Thoracic aorta (tissue), 2 donors: ENCODE measurements at regions not wholly inside any gene's neighbourhood (a gene's known extent, or its start where the extent isn't known, plus 50 kb on each side); places are given as distances from the start of the nearest gene placed in this dataset.

Source experiments
- ATAC-seq: fragments of 150-250 bp; one replicate; pipeline ENCODE4 v1.8.0; 2017; ENCODE audit warnings: low read depth; ENCODE audit not compliant: insufficient number of reproducible peaks, low FRiP score
- DNase-seq: peaks from one replicate; pipeline ENCODE4 v3.0.0-alpha.2; 2020; ENCODE audit warnings: low spot score
- H3K27ac ChIP-seq, 2 donors: fragments of 200-600 bp; sonication (generic); 1 replicate in 1 of 2; 2 replicates in 1 of 2; pipeline ENCODE4 v1.5.1; 2016; ENCODE audit warnings: mild to moderate bottlenecking in 2 of 2, moderate library complexity in 2 of 2
- H3K27me3 ChIP-seq: fragments of 200-600 bp; sonication (generic); replicated peaks from 2 replicates; pipeline ENCODE4 v1.6.0; 2016; ENCODE audit warnings: mild to moderate bottlenecking; ENCODE audit not compliant: insufficient read depth
- H3K36me3 ChIP-seq: fragments of 200-600 bp; sonication (generic); one replicate; pipeline ENCODE4 v1.5.1; 2016
- H3K4me1 ChIP-seq, 2 donors: fragments of 200-600 bp; sonication (generic); 1 replicate in 1 of 2; 2 replicates in 1 of 2; pipeline versions ENCODE4 v1.5.1 to v1.6.0; 2016; ENCODE audit warnings: low read depth in 2 of 2, mild to moderate bottlenecking in 1 of 2; ENCODE audit not compliant: control insufficient read depth in 1 of 2
- H3K4me3 ChIP-seq: fragments of 200-600 bp; sonication (generic); 2 replicates; pipeline ENCODE4 v1.5.1; 2016; ENCODE audit warnings: mild to moderate bottlenecking
- H3K9me3 ChIP-seq: fragments of 200-600 bp; sonication (generic); 2 replicates; pipeline ENCODE4 v1.5.1; 2016
- TF ChIP-seq, protein P1 (sequence below): fragments of 200-600 bp; sonication (generic); IDR thresholded peaks from one replicate; pipeline ENCODE4 v1.5.1; 2019; ENCODE audit warnings: antibody characterized with exemption

DNA sequence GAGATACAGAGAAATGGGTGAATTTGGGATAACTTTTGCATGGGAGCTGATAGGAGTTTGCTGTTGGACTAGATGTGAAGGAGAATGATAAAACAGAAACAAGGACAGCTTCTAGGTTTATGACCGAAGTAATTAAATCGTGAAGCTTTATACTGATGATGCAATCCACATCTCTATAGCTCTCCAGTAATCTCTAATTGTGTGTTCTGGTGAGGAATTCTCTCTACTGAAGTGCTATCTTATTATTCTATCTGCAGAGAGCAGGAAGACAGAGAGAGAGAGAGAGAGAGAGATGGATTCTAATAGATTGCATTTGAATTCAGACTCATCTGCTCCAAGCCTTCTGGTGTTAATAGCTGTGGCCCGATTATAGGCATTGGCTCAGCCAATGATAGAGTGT, 113.5 kb upstream of the FRMD4B start:
- no peaks in the 10 kb centered on the region for H3K4me1 ChIP-seq
- no peak overlapping the region for H3K27ac ChIP-seq
- H3K9me3 ChIP-seq: no peaks in the 10 kb centered on the region
- ATAC-seq (no peak), DNase-seq (no peak)
- H3K36me3 ChIP-seq: no peaks in the 10 kb centered on the region
- no peak overlapping the region for H3K4me3 ChIP-seq
- TF ChIP-seq, protein P1, sequence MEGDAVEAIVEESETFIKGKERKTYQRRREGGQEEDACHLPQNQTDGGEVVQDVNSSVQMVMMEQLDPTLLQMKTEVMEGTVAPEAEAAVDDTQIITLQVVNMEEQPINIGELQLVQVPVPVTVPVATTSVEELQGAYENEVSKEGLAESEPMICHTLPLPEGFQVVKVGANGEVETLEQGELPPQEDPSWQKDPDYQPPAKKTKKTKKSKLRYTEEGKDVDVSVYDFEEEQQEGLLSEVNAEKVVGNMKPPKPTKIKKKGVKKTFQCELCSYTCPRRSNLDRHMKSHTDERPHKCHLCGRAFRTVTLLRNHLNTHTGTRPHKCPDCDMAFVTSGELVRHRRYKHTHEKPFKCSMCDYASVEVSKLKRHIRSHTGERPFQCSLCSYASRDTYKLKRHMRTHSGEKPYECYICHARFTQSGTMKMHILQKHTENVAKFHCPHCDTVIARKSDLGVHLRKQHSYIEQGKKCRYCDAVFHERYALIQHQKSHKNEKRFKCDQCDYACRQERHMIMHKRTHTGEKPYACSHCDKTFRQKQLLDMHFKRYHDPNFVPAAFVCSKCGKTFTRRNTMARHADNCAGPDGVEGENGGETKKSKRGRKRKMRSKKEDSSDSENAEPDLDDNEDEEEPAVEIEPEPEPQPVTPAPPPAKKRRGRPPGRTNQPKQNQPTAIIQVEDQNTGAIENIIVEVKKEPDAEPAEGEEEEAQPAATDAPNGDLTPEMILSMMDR: no peak
- H3K27me3 ChIP-seq: no peaks in the 10 kb centered on the region

DNA sequence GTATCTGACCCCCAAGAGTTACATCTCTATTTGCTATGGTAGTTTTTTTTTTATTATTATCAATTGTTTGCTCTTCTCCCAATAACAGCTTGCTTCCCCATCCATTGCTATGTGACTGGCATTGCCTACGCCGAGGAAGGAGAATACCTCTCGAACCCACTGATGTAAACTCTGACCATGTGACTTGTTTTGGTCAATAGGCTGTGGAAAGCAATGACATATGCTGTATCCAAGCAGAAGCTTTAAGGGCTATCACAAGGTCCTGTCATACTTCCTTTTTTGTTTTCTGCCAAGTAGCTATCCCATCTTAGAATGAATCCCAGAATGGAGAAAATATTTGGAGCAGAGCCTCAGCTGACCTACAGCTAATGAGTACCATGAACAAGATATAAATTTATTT, 111.0 kb upstream of the FRMD4B start:
- Histone ChIP-seq H3K36me3 (no peaks in the 10 kb centered on the region), H3K27me3 (no peaks in the 10 kb centered on the region), H3K4me1 (peaks cover 0 to 3% of the 10 kb centered on the region in 2 donors), H3K27ac (no peak overlapping the region), H3K4me3 (no peak overlapping the region), H3K9me3 (no peaks in the 10 kb centered on the region)
- TF ChIP-seq, protein P1: no peak
- DNase-seq: no peak
- no peak for ATAC-seq

DNA sequence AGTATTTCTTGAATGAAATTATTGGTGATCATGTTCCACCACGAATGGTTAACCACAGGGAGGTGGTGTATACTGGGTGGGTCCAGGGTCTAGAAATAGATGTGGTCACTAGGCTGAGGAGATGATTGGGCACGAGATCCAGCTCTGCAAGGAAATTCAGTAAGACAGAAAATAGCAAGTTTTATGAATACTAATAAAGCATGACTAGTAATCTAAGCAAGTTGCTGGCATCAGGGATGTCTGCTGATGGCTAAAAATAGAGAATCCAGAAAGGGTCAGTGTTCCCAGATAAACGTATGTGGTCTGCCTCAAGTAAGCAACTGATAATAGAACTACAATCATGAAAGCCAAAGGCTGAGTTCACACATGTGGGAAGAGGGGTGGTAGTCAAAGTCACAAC, 108.3 kb upstream of the FRMD4B start:
- no peak for DNase-seq
- no peak overlapping the region for H3K4me3 ChIP-seq
- H3K9me3 ChIP-seq: no peaks in the 10 kb centered on the region
- TF ChIP-seq, protein P1: no peak
- peaks cover 0 to 3% of the 10 kb centered on the region in 2 donors for H3K4me1 ChIP-seq
- no peaks in the 10 kb centered on the region for H3K27me3 ChIP-seq
- no peak overlapping the region for H3K27ac ChIP-seq
- no peaks in the 10 kb centered on the region for H3K36me3 ChIP-seq
- no peak for ATAC-seq

DNA sequence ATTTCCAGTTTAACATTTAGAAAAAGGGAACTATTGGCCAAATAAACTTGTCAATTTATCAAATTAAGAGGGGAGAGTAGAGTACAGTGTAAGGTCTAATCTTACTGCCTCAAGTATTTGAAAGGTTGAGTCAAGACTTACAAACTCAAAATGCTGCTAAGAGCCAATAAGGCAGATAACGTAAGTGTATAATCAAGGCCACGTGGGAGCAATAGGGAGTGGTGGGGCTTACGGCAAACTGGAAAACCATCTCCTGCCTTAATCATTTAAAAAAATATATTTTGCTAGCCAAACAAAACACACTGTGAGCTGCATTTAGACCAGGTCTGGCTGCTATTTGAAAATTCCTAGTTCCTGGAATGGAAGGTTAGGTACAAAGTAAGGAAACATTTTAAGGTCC, 107.3 kb upstream of the FRMD4B start:
- ATAC-seq (no peak), DNase-seq (no peak)
- H3K27me3 ChIP-seq: no peaks in the 10 kb centered on the region
- no peaks in the 10 kb centered on the region for H3K9me3 ChIP-seq
- no peaks in the 10 kb centered on the region for H3K36me3 ChIP-seq
- H3K4me1 ChIP-seq: peaks cover 0 to 3% of the 10 kb centered on the region in 2 donors
- TF ChIP-seq, protein P1: no peak
- no peak overlapping the region for H3K27ac ChIP-seq
- no peak overlapping the region for H3K4me3 ChIP-seq

DNA sequence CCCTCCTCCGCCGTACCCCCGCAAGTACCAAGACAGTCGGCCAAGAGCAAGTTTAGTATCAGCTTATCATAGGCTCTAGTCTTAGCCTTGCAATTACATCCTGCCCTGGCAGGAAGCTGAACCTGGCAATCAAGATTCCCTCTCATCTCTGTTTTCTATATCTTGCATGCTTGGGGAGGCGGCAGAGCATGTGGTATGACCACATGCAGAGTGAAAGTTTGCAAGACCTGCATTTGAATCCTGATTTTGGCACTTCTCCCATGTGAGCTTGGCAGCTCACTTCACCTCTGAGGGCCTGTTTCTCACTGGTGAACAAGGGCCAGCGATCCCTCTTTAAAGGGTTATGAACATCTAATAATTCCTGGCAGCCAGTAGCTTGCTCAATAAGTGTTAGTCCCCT, 106.1 kb upstream of the FRMD4B start:
- Histone ChIP-seq H3K27me3 (no peaks in the 10 kb centered on the region), H3K4me3 (no peak overlapping the region), H3K4me1 (peaks cover 0 to 3% of the 10 kb centered on the region in 2 donors), H3K36me3 (no peaks in the 10 kb centered on the region), H3K9me3 (no peaks in the 10 kb centered on the region), H3K27ac (no peak overlapping the region)
- TF ChIP-seq, protein P1: no peak
- DNase-seq (no peak), ATAC-seq (no peak)
